Gastroesophageal sphincter (tissue), 3 donors: ENCODE measurements at regions not wholly inside any gene's neighbourhood (a gene's known extent, or its start where the extent isn't known, plus 50 kb on each side); places are given as distances from the start of the nearest gene placed in this dataset.

Experiments
- POLR2A ChIP-seq, 2 donors: fragments of 450-650 bp; IDR thresholded peaks; one replicate each; pipeline ENCODE4 v1.6.1; 2017; ENCODE audit warnings: antibody characterized with exemption in 2 of 2, mild to moderate bottlenecking in 2 of 2, moderate library complexity in 1 of 2
- POLR2AphosphoS5 ChIP-seq: sonication (generic); formaldehyde crosslinking; IDR thresholded peaks from one replicate; pipeline ENCODE4 v1.6.1; 2017; ENCODE audit warnings: antibody characterized with exemption
- TF ChIP-seq, protein P1 (sequence below), 4 experiments: fragments of 200-600 bp in 2 of 4; fragments of 450-650 bp in 2 of 4; sonication (generic) in 1 of 4; IDR thresholded peaks; one replicate each; pipeline ENCODE4 v1.5.1; 2017 to 2019; ENCODE audit warnings: antibody characterized with exemption in 4 of 4, mild to moderate bottlenecking in 2 of 4, moderate library complexity in 2 of 4

DNA sequence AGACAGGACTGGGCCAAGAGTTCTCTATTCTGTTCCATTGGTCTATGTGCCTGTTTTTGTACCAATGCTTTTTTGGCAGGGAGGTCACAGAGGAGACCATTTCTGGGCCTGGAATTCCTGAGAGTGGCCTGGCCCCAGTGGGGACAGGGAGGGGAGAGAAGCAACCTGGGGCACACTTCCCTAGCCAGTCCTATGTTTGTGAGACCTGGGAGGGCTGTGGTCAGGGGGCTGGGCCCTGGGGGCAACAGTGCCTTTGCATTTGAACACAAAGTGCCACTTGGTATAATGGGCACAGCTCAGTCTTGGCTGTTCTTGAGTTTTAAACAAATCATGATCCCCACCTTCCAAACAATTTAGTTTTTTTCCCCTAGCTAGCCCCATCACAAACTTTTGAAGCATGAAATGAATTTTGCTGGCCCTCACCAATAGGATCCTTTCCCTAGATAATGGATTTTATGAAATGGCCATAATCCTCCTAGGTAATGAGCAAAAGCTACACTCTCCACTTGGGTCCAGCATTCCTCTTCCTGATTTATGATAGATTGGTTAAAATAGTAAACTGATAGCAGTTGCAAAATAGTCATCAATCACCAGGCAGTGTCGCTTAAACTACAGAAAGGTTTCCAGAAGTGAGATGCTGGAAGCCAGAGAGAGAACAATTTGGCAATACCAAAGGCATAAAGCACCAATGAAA is 133.5 kb downstream of the GLI2 start:
- TF ChIP-seq POLR2AphosphoS5 (no peak), POLR2A (IDR thresholded peaks at IDR 0.05) (no peak)
- TF ChIP-seq, protein P1, sequence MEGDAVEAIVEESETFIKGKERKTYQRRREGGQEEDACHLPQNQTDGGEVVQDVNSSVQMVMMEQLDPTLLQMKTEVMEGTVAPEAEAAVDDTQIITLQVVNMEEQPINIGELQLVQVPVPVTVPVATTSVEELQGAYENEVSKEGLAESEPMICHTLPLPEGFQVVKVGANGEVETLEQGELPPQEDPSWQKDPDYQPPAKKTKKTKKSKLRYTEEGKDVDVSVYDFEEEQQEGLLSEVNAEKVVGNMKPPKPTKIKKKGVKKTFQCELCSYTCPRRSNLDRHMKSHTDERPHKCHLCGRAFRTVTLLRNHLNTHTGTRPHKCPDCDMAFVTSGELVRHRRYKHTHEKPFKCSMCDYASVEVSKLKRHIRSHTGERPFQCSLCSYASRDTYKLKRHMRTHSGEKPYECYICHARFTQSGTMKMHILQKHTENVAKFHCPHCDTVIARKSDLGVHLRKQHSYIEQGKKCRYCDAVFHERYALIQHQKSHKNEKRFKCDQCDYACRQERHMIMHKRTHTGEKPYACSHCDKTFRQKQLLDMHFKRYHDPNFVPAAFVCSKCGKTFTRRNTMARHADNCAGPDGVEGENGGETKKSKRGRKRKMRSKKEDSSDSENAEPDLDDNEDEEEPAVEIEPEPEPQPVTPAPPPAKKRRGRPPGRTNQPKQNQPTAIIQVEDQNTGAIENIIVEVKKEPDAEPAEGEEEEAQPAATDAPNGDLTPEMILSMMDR (IDR thresholded peaks at IDR 0.05): no peak
